PC-9 (cell line): ENCODE measurements at regions not wholly inside any gene's neighbourhood (a gene's known extent, or its start where the extent isn't known, plus 50 kb on each side); places are given as distances from the start of the nearest gene placed in this dataset.

Experiments used
- BruUV-seq: library from RNA; stranded (reverse); fragments of 400-500 nt; replicated peaks from 2 replicates; lab custom pipeline; 2021; lab: Mats Ljungman, UMichigan
- CTCF ChIA-PET: fragments of 300-600 bp; sonication (Branson Sonifier 250); formaldehyde crosslinking; loops from one replicate; lab custom pipeline; 2022; ENCODE audit warnings: antibody characterized with exemption; lab: Charles Lee
- POLR2A ChIA-PET: fragments of 300-600 bp; sonication (Branson Sonifier 250); formaldehyde crosslinking; loops from one replicate; lab custom pipeline; 2022; ENCODE audit warnings: antibody characterized with exemption; ENCODE audit not compliant: unreplicated experiment; lab: Charles Lee
- DNase-seq, 2 experiments: peaks; one replicate each; pipeline versions ENCODE4 v3.0.0 to v3.0.0-alpha.2; 2015 to 2022; ENCODE audit warnings: mixed read lengths in 1 of 2
- H2AFZ ChIP-seq: fragments of 200-600 bp; sonication (generic); 2 replicates; pipeline ENCODE4 v1.8.1; 2017; ENCODE audit warnings: antibody characterized with exemption
- H3F3A ChIP-seq: fragments of 200-600 bp; sonication (generic); 2 replicates; pipeline ENCODE4 v1.8.1; 2017; ENCODE audit warnings: antibody characterized with exemption, mild to moderate bottlenecking, low read depth; ENCODE audit not compliant: insufficient read depth
- H3K27ac ChIP-seq: fragments of 200-600 bp; sonication (generic); 2 replicates; pipeline ENCODE4 v1.6.1; 2016; ENCODE audit warnings: mixed run types
- H3K27me3 ChIP-seq: fragments of 200-600 bp; sonication (generic); 2 replicates; pipeline ENCODE4 v1.6.1; 2016; ENCODE audit warnings: low read depth, mixed run types; ENCODE audit not compliant: insufficient read depth
- H3K36me3 ChIP-seq: fragments of 200-600 bp; sonication (generic); 2 replicates; pipeline ENCODE4 v1.6.1; 2016; ENCODE audit warnings: low read depth, mixed run types
- H3K4me1 ChIP-seq: fragments of 200-600 bp; sonication (generic); replicated peaks from 2 replicates; pipeline ENCODE4 v1.6.1; 2016; ENCODE audit warnings: mixed run types; ENCODE audit not compliant: insufficient read depth
- H3K4me2 ChIP-seq: fragments of 200-600 bp; sonication (generic); 2 replicates; pipeline ENCODE4 v1.6.1; 2017; ENCODE audit warnings: mixed run types
- H3K4me3 ChIP-seq: fragments of 200-600 bp; sonication (generic); 2 replicates; pipeline ENCODE4 v1.6.1; 2016; ENCODE audit warnings: mixed run types
- H3K79me2 ChIP-seq: fragments of 200-600 bp; sonication (generic); 2 replicates; pipeline ENCODE4 v1.6.1; 2017; ENCODE audit warnings: low read depth, mixed run types
- H3K9me2 ChIP-seq: fragments of 200-600 bp; sonication (generic); 2 replicates; pipeline ENCODE4 v1.8.1; 2017; ENCODE audit warnings: mild to moderate bottlenecking; ENCODE audit not compliant: insufficient read depth
- H3K9me3 ChIP-seq: fragments of 200-600 bp; sonication (generic); 2 replicates; pipeline ENCODE4 v1.8.1; 2016; ENCODE audit warnings: low read depth; ENCODE audit not compliant: insufficient read depth
- H4K20me1 ChIP-seq: fragments of 200-600 bp; sonication (generic); 2 replicates; pipeline ENCODE4 v1.8.1; 2017; ENCODE audit not compliant: insufficient read depth
- EZH2 ChIP-seq: fragments of 200-600 bp; sonication (generic); IDR thresholded peaks from 2 replicates; pipeline ENCODE4 v1.8.0; 2017; ENCODE audit warnings: antibody characterized with exemption, low read depth
- intact Hi-C: fragments of 100-400 bp; cut with micrococcal nuclease; formaldehyde crosslinking; loops from one replicate; pipeline ENCODE4 v1.10.0; 2022; ENCODE audit not compliant: unreplicated experiment
- TF ChIP-seq, protein P1 (sequence below): fragments of 200-600 bp; sonication (generic); conservative IDR thresholded peaks from 2 replicates; pipeline ENCODE4 v1.6.1; 2017; ENCODE audit warnings: mixed run types, antibody characterized with exemption, mild to moderate bottlenecking, moderate library complexity

DNA sequence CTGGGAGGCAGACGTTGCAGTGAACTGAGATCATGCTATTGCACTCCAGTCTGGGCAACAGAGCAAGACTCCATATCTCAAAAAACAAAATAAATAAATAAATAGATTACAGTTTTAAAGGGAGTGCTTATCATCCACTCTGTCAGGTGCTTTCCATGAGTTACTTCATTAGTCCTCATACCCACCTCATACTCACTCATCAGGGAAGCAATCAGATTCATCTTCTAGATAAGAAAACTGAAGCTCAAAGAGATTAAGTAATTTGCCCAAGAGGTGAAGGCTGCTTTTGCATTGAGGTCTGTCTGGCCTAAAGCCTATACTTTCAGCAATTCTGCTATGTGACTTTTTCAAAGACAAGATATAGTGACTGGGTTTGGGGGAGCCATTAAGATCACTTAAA is 101.0 kb downstream of the RASSF10 start:
- no peak for DNase-seq
- intact Hi-C loops: no loop called here
- BruUV-seq: no TSS peak
- TF ChIP-seq, protein P1, sequence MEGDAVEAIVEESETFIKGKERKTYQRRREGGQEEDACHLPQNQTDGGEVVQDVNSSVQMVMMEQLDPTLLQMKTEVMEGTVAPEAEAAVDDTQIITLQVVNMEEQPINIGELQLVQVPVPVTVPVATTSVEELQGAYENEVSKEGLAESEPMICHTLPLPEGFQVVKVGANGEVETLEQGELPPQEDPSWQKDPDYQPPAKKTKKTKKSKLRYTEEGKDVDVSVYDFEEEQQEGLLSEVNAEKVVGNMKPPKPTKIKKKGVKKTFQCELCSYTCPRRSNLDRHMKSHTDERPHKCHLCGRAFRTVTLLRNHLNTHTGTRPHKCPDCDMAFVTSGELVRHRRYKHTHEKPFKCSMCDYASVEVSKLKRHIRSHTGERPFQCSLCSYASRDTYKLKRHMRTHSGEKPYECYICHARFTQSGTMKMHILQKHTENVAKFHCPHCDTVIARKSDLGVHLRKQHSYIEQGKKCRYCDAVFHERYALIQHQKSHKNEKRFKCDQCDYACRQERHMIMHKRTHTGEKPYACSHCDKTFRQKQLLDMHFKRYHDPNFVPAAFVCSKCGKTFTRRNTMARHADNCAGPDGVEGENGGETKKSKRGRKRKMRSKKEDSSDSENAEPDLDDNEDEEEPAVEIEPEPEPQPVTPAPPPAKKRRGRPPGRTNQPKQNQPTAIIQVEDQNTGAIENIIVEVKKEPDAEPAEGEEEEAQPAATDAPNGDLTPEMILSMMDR: no peak
- no peak for TF ChIP-seq EZH2
- Histone ChIP-seq H3K27me3 (no peaks in the 10 kb centered on the region), H4K20me1 (no peaks in the 10 kb centered on the region), H3K36me3 (no peaks in the 10 kb centered on the region), H3K4me2 (no peak overlapping the region), H2AFZ (no peak overlapping the region), H3F3A (peaks cover 20% of the 10 kb centered on the region; the same call in 1 of the 2 replicates), H3K9me2 (no peaks in the 10 kb centered on the region), H3K4me1 (peaks cover 34% of the 10 kb centered on the region), H3K4me3 (no peak overlapping the region), H3K79me2 (no peaks in the 10 kb centered on the region), H3K9me3 (no peaks in the 10 kb centered on the region), H3K27ac (peak overlapping the region; percentile 55)
- CTCF ChIA-PET: interaction anchor here (0.6 to 1.1 kb wide), 3 partner anchors 105 to 224 kb away, joined by 4 to 7 read pairs (median 6); no protein-coding TSS in a partner anchor
- POLR2A ChIA-PET: no interaction called here

DNA sequence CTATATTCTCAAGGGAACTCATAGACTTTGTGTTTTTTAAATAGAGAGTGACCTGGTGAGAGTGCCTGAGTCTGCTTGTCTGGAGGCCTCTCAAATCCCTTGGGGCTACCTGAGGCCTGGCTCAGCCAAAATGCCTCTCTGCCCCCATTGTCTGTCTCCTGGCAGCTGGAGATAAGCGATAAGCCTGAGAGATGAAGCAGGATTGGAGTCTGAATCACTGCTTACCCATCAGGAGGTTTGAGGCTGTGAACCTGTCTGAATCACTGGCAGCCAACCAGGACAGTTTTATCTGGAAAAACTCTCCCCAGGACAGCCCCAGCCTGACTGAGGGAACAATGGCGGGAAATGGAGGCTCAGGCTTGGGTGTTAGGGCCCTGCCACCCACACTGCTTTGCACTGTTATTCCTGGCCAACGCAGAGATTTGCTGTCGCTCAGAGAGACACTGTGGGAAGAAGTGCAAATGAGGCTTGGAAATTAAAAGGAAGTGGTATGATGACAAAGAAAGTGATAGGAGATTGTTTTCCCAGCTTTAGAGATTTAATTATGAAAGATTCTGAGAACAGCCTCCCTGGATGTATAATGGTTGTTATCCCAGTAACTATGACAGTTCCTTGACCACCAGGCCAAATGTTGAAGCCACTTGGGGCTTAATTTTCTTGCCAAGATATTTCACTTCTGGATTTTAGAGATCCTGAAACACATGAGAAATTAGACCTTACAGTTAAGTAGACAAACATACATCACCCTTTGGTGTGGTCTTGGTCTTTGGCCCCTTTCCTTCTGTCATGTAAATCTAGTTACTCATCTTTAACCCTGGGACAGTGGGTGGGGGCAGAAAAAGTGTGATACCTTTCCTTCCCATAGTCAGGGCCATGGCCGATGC is 102.1 kb downstream of the RASSF10 start:
- CTCF ChIA-PET: interaction anchor here (1.1 kb wide), 1 partner anchor 147 kb away, joined by 6 read pairs; no protein-coding TSS in a partner anchor
- Histone ChIP-seq H2AFZ (no peak overlapping the region), H3K9me3 (no peaks in the 10 kb centered on the region), H3F3A (peaks cover 20% of the 10 kb centered on the region; the same call in 1 of the 2 replicates), H3K4me2 (peak overlapping the region; percentile 25), H3K36me3 (no peaks in the 10 kb centered on the region), H3K27me3 (no peaks in the 10 kb centered on the region), H4K20me1 (no peaks in the 10 kb centered on the region), H3K4me3 (no peak overlapping the region), H3K79me2 (no peaks in the 10 kb centered on the region), H3K9me2 (no peaks in the 10 kb centered on the region), H3K27ac (peak overlapping the region; percentile 55), H3K4me1 (peaks cover 36% of the 10 kb centered on the region)
- DNase-seq: peak; percentile 54 to 76
- TF ChIP-seq, protein P1: no peak
- POLR2A ChIA-PET: no interaction called here
- intact Hi-C loops: no loop called here
- BruUV-seq: no TSS peak

DNA sequence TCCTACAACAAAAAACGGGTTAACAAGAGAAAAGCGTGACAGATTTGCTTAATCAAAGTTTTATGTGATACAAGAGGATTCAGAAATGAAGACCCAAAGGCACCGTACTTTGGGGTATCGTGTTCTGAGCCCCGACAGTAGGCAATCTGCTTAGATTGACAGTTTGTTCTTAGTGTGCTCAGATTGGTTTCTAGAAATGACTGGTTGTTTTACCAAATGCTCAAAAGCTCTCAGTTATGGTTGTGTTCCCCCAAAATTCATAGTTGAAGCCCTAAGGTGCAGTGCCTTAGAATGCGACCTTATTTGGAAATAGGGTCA is 102.7 kb downstream of the RASSF10 start:
- Histone ChIP-seq H3K79me2 (no peaks in the 10 kb centered on the region), H2AFZ (no peak overlapping the region), H3K9me2 (no peaks in the 10 kb centered on the region), H4K20me1 (no peaks in the 10 kb centered on the region), H3K27ac (peak overlapping the region; percentile 55; the same call in 1 of the 2 replicates), H3F3A (peaks cover 20% of the 10 kb centered on the region; the same call in 1 of the 2 replicates), H3K4me2 (no peak overlapping the region), H3K4me1 (peaks cover 39% of the 10 kb centered on the region), H3K36me3 (no peaks in the 10 kb centered on the region), H3K4me3 (no peak overlapping the region), H3K9me3 (no peaks in the 10 kb centered on the region), H3K27me3 (no peaks in the 10 kb centered on the region)
- ChIA-PET CTCF (no interaction called here), POLR2A (no interaction called here)
- intact Hi-C loops: no loop called here
- no TSS peak for BruUV-seq
- TF ChIP-seq EZH2: no peak
- TF ChIP-seq, protein P1: no peak
- no peak for DNase-seq
